ENCODE measurements at regions not wholly inside any gene's neighbourhood (a gene's known extent, or its start where the extent isn't known, plus 50 kb on each side); places are given as distances from the start of the nearest gene placed in this dataset.

DNA sequence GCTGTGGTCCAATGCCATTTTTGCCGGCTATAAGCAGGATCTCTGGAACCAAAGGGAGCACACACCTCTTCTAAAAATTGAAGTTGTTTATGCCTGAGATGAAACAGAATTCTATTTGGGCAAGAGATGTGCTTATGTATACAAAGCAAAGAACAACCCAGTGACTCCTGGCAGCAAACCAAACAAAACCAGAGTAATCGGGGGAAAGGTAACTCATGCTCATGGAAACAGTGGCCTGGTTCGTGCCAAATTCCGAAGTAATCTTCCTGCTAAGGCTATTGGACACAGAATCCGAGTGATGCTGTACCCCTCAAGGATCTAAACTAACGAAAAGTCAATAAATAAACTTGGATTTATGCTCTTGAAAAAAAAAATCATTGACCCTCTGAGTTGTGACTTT, 178.7 kb downstream of the CEMIP2 start:
- DNase-seq (ENCODE audit: low read depth): no peak

DNA sequence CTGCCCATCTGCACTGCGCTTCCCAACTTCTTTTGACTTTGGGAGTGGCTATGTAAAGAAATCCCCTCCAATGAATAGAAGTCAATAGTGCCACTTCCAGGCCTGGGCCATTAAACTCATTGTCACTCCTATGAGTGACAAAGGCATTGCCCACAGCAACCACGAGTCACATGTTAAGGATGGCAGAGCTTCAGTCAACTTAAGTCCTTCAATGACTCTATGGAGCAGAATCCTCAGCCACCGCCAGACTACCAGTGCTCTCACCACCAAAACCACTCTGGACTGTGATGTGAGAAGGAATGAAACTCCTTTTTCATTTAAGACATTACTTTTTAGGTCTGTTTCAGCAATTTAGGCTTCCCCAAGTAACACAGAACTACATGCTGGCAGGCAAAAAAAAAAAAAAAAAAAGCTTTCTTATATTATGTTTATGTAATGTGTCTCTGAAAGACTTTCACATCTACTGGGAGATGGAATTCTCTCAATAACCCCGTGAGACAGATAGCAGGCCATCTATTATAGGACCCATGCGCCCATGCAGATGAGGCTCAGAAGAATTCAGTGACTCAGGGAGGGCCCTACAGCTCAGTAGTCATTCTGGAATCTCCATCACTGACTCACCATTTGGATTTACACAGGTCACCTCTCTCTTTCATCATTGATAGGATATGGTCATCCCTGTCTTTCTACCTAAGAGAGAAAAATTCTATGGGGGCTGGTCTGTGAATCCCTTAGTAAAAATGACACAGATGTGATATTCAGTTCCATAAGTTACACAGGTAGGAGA, 180.5 kb downstream of the CEMIP2 start:
- DNase-seq (ENCODE audit: low read depth): peak; percentile 91

DNA sequence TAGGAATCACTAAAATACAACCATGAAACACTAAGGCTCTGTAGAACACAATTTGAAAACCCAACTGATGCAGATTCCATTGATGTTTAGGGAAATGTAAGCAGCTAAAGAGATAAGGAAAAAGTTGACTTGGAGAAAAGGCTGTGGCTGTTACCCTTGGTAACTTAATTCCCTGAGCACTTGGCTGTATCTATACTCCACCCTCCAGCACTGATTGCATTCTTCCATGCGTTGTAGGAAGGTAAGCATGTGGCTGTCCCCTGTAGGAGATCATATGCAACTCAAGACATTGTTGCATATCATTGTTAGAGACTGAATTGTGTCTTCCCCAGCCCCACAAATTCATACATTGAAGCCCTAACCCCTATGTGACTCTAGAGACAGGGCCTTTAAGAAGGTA, 184.5 kb downstream of the CEMIP2 start:
- DNase-seq (ENCODE audit: low read depth): no peak

GRCh38 chr9:71582347-71582746, 186.0 kb downstream of the CEMIP2 start:
- no peak for DNase-seq (ENCODE audit: low read depth)

DNA sequence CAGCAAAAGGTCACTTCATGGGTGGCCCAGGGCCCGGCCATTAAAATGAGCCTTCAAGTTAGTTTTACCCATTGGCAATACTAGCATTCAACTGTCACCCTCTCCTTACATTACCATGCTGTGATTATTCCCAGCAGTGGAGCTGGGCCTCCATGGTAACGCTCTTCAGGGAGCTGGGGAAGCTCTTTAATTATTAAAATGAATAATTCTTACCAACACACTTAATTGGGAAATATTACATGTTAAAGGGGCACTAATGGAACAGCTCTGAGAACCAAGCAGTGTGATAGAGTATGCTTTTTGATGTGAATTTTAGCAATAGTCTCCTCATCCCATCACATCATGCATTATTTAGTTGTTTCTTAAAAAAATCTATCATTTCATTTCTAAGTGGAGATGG, 187.2 kb downstream of the CEMIP2 start:
- no peak for DNase-seq (ENCODE audit: low read depth)

DNA sequence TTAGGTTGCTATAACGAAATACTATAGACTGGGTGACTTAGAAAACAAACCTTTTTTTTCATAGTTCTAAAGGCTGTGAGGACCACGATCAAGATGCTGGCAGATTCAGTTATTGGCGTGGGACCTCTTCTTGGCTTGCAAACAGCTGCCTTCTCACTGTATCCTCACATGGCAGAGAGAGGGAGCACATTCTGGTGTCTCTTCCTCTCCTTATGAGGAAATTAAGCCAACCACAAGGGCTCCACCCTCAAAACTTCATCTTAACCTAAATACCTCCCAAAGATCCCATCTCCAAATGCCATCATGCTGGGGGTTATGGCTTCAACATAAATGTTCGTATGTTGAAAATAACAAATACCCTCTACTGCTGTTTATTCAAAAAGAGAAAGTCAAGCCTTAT, 197.1 kb downstream of the CEMIP2 start:
- no peak for DNase-seq (ENCODE audit: low read depth)

DNA sequence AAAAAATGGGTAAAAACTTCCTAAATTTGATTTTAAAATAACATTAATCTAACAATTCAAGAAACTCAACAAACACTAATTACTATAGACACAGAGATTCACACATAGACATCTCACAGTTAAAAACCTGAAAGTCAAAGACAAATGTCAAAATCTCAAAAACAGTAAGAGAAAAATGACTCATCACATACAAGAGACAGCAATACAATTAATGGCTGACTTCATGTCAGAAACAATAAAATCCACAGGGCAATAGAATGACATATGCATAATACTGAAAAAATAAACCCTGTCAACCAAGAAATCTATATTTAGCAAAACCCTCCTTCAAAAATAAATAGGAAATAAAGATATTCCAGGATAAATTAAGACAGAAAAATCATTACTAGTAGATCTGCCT, 200.4 kb downstream of the CEMIP2 start:
- no peak for DNase-seq (ENCODE audit: low read depth)

DNA sequence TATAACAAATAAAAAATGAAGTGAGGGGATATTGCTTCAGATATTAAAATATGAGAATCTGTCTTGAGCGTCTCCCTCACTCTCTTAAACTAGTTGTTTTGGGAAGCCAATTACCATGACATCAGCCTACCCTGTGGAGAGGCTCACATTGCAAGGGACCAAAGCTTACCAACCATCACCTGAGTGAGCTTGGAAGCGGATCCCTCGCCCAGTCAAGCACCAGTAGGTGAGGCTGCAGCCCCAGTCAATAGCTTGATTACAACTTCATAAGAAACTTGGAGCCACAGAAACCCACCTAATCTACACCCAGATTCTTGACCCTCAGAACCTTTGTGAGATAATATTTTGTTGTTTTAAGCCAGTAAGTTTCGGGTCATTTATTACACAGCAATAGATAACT, 206.2 kb downstream of the CEMIP2 start:
- DNase-seq (ENCODE audit: low read depth): no peak

- no peak for DNase-seq (ENCODE audit: low read depth)
Observed at GRCh38 chr9:71557310-71557709, 211.0 kb downstream of the CEMIP2 start.

GRCh38 chr9:71552480-71552879, 215.8 kb downstream of the CEMIP2 start:
- no peak for DNase-seq (ENCODE audit: low read depth)

- DNase-seq (ENCODE audit: low read depth): no peak
Observed at GRCh38 chr9:71549023-71549422, 219.3 kb downstream of the CEMIP2 start.

DNA sequence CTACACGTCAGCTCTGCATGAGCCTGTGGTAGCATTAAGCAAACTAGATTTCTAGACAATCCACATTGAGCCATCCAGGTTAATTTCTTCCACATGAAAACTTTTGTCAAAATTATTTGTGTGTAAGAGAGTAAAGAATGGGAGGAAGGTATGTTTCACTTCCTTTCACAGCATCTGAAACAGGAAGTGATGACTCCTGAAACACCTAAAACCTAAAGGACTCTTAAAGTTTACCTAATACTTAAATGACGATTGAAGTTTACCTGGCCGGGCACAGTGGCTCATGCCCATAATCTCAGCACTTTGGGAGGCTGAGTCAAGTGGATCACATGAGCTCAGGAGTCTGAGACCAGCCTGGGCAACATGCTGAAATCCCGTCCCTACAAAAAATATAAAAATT, 223.8 kb downstream of the CEMIP2 start:
- no peak for DNase-seq (ENCODE audit: low read depth)

GRCh38 chr9:71541436-71541835, 226.9 kb downstream of the CEMIP2 start:
- DNase-seq (ENCODE audit: low read depth): no peak

- DNase-seq (ENCODE audit: low read depth): no peak
Observed at GRCh38 chr9:71524996-71525580, 243.2 kb downstream of the CEMIP2 start.

DNA sequence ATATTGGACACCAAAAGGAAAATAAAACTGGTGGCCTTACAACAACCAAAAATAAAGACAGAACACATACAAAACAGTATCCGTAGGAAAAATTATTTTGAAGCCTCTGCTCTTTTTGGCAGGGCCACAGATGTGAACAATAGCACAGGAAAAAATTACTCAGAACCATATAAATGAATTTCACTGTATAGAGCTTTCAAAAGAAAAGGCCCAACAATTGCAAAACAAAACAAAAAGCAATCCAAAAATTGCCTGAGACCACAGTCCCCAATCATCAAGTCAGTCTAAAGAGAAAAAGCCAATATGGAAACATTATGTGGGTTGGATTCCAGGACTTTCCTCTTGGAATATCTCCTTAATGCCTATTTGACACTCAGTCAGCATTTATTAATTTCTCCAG, 243.8 kb downstream of the CEMIP2 start:
- DNase-seq (ENCODE audit: low read depth): no peak

DNA sequence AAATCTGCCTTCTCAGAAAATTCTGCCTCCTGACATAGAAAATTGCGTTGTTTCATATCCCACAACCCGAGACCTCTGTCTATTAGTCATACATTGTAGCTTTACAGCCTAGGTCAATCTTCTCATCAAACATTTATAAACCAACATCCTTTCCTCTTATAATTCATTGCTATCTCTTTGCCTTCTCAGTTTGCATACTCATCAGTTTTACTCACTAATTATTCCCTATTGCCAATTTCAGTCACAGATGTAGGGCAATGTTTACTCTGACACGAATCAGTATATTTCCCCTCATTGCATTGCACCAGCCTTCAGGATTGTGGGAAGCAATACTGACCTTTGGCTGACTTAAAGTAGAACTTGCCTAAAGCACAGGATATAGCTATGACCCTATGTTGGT, 247.2 kb downstream of the CEMIP2 start:
- DNase-seq (ENCODE audit: low read depth): no peak

GRCh38 chr9:71519098-71519696, 249.1 kb downstream of the CEMIP2 start:
- no peak for DNase-seq (ENCODE audit: low read depth)

DNA sequence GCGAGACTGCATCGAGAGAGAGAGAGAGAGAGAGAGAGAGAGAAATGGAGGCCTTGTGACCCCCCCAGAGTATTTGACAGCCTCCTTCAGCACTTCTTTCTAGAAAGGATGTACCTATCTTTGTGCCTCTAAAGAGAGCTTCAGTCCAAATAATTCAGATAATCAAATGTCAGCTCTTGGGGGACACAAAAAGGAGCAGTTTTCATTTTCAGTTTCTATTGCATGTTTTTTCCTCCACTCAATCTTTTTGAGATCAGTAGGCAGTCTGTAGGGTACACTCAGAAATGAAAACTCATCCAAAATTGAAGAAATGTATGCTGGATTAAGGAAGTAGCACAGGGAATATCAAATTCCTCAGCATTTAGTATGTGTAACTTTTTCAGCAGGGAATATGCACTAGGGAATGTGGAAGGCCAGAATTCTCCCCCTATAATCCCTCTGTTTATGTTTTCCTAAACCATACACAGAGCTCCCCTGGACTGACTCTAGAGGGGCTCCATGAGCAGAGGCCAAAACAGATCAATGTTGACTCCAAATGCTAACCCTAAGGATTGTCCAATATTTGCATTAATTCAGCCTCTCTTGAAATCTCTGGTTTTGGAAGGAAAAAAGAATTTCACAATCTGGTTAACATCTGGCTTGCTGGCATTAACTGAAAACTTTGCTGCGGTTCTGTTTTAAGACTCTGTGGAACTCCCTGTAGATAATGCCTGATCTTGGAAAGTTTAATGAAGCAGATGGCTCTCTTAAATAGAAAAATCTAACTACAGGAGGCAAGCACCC, 250.1 kb downstream of the CEMIP2 start:
- DNase-seq (ENCODE audit: low read depth): no peak

DNA sequence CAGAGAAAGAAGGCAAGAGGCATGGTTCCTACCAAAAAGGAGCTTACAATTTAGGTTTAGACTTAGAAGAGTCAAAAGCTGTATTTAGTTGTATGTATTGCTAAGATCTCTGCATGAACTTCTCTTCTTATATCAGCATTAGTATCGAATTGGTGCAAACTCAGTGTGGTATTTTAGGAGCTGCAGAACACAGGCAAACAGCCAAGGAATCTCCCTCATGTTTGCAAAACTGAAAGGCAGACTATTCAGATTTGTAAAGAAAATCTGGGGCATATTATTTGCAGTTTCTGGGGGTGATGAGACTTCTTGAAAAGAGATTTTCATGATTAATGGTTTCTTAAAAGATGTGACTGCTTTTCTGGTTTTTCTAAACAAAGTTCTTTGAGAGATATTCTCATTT, 252.7 kb downstream of the CEMIP2 start:
- DNase-seq (ENCODE audit: low read depth): no peak

DNA sequence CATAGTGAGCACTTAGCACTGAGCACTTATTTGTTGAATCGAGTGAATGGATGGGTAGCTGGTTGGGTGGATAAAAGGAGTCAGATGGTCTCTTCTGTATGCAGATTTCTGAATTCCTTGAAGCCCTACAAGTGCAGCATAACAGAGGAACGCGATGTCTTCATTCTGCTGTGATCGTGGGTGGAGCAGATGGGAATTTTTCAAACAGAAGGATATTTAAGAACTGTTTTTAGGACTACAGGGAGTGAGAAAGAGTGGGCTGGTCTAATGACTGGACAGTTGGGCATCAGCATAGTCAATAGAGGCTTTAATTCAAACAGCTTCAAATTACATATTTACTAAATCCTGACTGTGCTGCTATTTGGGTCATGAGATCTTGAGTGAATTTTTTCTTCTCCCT, 253.2 kb downstream of the CEMIP2 start:
- no peak for DNase-seq (ENCODE audit: low read depth)

DNA sequence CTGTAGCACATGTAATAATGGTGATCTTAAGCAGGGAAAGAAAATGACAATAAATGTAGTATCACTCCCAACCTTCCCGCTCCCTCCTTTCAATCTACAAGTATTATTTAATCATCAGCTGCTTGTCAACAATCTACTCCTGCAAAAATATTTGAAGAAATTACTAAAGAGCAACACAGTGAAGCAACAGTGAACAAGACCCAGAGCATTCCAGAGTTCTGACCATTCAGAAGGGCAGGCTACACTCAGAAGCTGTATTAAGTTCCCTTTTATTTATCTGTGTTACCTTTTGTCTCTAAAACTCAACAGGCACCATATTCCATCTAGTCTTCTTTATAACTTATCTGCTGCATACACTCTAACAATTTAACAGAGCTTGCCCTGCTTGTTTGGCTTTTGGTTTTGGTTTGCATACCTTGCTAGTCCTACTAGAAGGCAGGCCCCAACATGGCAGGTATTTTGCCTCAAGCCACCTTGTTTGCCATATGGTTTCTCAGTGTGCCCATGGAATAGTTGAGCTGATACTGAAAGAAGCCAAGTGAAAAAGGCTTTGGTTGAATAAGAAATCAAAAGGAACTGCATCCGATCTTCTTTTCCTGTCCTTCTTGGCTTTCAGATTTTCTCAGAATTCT, 253.9 kb downstream of the CEMIP2 start:
- DNase-seq (ENCODE audit: low read depth): no peak

DNA sequence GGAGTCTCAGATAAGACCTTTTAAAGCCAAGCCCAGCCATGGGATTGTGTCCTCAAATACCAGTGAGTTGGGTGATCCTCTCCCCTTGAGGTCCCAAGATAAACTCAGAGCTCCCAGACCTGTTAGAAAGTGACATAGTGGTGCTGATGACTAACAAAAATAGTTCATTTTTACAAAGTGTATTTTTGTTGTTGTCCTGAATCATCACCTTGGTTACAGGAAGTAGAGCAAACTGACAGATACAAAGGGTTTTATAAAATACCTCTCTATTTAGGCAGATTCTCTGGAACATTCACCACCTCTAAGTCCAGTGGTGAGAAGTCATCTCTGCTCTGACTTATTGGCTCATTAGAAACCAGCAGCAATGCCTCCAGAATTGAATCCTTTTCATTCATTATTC, 259.3 kb downstream of the CEMIP2 start:
- peak; percentile 10 for DNase-seq (ENCODE audit: low read depth)
